DOHH2 (cell line): ENCODE measurements at regions not wholly inside any gene's neighbourhood (a gene's known extent, or its start where the extent isn't known, plus 50 kb on each side); places are given as distances from the start of the nearest gene placed in this dataset.

Experiments used
- H3F3A ChIP-seq: fragments of 200-600 bp; sonication (generic), shearing (Covaris generic); 2 replicates; pipeline ENCODE4 v1.6.0; 2016; ENCODE audit warnings: antibody characterized with exemption, mild to moderate bottlenecking; ENCODE audit not compliant: control insufficient read depth, insufficient read depth
- H3K27ac ChIP-seq: fragments of 200-600 bp; sonication (generic); 2 replicates; pipeline ENCODE4 v1.5.1; 2014; ENCODE audit warnings: low read depth, mild to moderate bottlenecking, low read length, moderate library complexity
- H3K27me3 ChIP-seq: fragments of 200-600 bp; sonication (generic); 2 replicates; pipeline ENCODE4 v1.6.1; 2014; ENCODE audit warnings: mild to moderate bottlenecking, low read length, mixed read lengths; ENCODE audit not compliant: control insufficient read depth
- H3K36me3 ChIP-seq: fragments of 200-600 bp; sonication (generic); 2 replicates; pipeline ENCODE4 v1.6.1; 2014; ENCODE audit warnings: mild to moderate bottlenecking, low read length, moderate library complexity, mixed read lengths; ENCODE audit not compliant: control insufficient read depth
- H3K4me1 ChIP-seq: fragments of 200-600 bp; sonication (generic); 2 replicates; pipeline ENCODE4 v1.6.1; 2014; ENCODE audit warnings: mild to moderate bottlenecking, low read length, mixed read lengths; ENCODE audit not compliant: control insufficient read depth
- H3K4me2 ChIP-seq: fragments of 200-600 bp; sonication (generic); 2 replicates; pipeline ENCODE4 v1.6.0; 2014; ENCODE audit warnings: mild to moderate bottlenecking, low read length, moderate library complexity
- H3K4me3 ChIP-seq: fragments of 200-600 bp; sonication (generic); 2 replicates; pipeline ENCODE4 v1.5.1; 2014; ENCODE audit warnings: mild to moderate bottlenecking, low read length, mixed read lengths
- H3K79me2 ChIP-seq: fragments of 200-600 bp; sonication (generic); 2 replicates; pipeline ENCODE4 v1.6.1; 2014; ENCODE audit warnings: mild to moderate bottlenecking, low read length, mixed read lengths; ENCODE audit not compliant: control insufficient read depth
- H3K9me2 ChIP-seq: fragments of 200-600 bp; sonication (generic); replicated peaks from 2 replicates; pipeline ENCODE4 v1.6.1; 2014; ENCODE audit warnings: mild to moderate bottlenecking, low read length, mixed read lengths; ENCODE audit not compliant: control insufficient read depth
- H3K9me3 ChIP-seq: fragments of 200-600 bp; sonication (generic); 2 replicates; pipeline ENCODE4 v1.6.1; 2014; ENCODE audit warnings: antibody characterized with exemption, low read length, mixed read lengths; ENCODE audit not compliant: control insufficient read depth, insufficient read depth
- H4K20me1 ChIP-seq: fragments of 200-600 bp; sonication (generic); 2 replicates; pipeline ENCODE4 v1.6.0; 2014; ENCODE audit warnings: low read depth, mild to moderate bottlenecking, antibody characterized with exemption, low read length, moderate library complexity; ENCODE audit not compliant: control insufficient read depth, insufficient read depth
- EZH2phosphoT487 ChIP-seq: fragments of 200-600 bp; sonication (generic); IDR thresholded peaks from 2 replicates; pipeline ENCODE4 v1.6.1; 2017; ENCODE audit warnings: borderline replicate concordance, mild to moderate bottlenecking, antibody characterized with exemption, low read length, moderate library complexity, mixed read lengths
- TF ChIP-seq, protein P1 (sequence below): fragments of 200-600 bp; sonication (generic); IDR thresholded peaks from one replicate; pipeline ENCODE4 v1.5.1; 2014; ENCODE audit warnings: antibody characterized with exemption, mild to moderate bottlenecking, low read depth, low read length; ENCODE audit not compliant: poor library complexity, severe bottlenecking

DNA sequence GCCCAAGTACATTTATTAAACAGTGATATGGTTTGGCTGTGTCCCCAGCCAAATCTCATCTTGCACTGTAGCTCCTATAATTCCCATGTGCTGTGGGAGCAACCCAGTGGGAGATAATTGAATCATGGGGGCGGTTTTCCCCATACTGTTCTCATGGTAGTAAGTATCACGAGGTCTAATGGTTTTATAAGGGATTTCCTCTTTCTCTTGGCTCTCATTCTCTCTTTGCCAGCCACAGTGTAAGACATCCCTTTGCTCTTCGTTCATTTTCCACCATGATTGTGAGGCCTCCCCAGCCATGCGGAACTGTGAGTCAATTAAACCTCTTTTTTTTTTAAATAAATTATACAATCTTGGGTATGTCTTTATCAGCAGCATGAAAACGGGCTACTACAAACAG is 228.0 kb upstream of the TP63 start:
- TF ChIP-seq EZH2phosphoT487 = no peak
- TF ChIP-seq, protein P1, sequence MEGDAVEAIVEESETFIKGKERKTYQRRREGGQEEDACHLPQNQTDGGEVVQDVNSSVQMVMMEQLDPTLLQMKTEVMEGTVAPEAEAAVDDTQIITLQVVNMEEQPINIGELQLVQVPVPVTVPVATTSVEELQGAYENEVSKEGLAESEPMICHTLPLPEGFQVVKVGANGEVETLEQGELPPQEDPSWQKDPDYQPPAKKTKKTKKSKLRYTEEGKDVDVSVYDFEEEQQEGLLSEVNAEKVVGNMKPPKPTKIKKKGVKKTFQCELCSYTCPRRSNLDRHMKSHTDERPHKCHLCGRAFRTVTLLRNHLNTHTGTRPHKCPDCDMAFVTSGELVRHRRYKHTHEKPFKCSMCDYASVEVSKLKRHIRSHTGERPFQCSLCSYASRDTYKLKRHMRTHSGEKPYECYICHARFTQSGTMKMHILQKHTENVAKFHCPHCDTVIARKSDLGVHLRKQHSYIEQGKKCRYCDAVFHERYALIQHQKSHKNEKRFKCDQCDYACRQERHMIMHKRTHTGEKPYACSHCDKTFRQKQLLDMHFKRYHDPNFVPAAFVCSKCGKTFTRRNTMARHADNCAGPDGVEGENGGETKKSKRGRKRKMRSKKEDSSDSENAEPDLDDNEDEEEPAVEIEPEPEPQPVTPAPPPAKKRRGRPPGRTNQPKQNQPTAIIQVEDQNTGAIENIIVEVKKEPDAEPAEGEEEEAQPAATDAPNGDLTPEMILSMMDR = no peak
- no peaks in the 10 kb centered on the region; the same call in 1 of the 2 replicates for H3K9me2 ChIP-seq
- no peaks in the 10 kb centered on the region for H3K9me3 ChIP-seq
- no peaks in the 10 kb centered on the region for H3K27me3 ChIP-seq
- H3K4me1 ChIP-seq = no peaks in the 10 kb centered on the region
- H3K36me3 ChIP-seq = no peaks in the 10 kb centered on the region
- no peaks in the 10 kb centered on the region for H3K79me2 ChIP-seq
- H3K4me3 ChIP-seq = no peak overlapping the region
- no peak overlapping the region for H3K27ac ChIP-seq
- H3K4me2 ChIP-seq = no peak overlapping the region
- no peaks in the 10 kb centered on the region for H4K20me1 ChIP-seq
- no peaks in the 10 kb centered on the region for H3F3A ChIP-seq

DNA sequence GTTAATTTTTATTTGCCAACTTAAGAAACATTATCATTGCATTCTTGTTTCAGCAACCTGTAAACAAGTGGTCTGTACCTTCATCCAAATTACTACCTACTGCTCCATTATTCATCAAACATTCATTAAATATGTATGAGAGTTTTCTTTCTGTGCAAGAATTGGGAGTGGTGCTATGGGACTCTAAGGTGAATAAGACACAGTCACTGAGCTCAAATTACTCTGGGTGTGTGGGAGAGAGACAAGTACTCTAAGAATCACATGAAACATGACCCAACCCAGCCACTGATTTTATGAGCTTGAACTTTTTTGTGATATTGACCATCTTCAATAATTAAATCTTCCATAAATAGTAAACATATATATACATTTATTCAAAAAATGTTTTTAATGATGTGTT is 227.2 kb upstream of the TP63 start:
- Histone ChIP-seq H3K4me3 (no peak overlapping the region), H4K20me1 (no peaks in the 10 kb centered on the region), H3K79me2 (no peaks in the 10 kb centered on the region), H3K9me2 (no peaks in the 10 kb centered on the region), H3K4me2 (no peak overlapping the region), H3K36me3 (no peaks in the 10 kb centered on the region), H3K27me3 (no peaks in the 10 kb centered on the region), H3K9me3 (no peaks in the 10 kb centered on the region), H3K27ac (no peak overlapping the region), H3K4me1 (no peaks in the 10 kb centered on the region), H3F3A (no peaks in the 10 kb centered on the region)
- TF ChIP-seq, protein P1 = no peak

DNA sequence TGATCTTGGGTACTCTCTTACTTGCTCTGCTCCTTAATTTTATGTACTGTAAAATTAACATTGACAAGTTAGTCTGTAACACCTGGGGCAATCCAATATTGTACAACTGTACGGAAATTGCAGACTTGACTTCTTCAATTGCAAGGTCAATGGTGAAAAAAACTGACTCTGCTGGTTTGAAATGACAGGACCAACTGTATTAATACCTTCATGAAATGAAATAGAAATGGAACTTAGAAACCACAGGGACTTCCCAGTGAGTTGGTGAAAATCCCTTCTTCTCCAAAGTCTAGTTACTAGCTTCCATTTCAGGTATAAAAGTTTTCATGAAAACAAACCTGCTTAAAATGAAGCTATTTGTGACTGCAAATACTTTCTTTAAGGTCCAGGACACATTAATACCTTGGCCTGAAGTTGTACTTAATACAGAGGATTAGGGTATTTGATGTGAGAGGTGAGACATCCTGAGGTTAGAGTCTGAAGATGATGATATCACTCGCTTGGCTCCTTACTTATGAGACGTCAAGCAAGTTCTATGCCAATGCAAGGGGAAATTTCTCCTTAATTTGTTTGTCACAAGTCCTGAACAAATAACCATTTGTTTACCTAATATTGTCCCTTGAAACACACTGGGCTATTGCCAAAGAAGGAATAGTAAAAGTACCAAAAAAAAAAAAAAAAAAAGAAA is 226.2 kb upstream of the TP63 start:
- TF ChIP-seq, protein P1 = no peak
- TF ChIP-seq EZH2phosphoT487 = no peak
- no peaks in the 10 kb centered on the region for H3K27me3 ChIP-seq
- no peak overlapping the region for H3K4me2 ChIP-seq
- H3K9me2 ChIP-seq = no peaks in the 10 kb centered on the region
- no peaks in the 10 kb centered on the region for H3K4me1 ChIP-seq
- no peaks in the 10 kb centered on the region for H3F3A ChIP-seq
- no peaks in the 10 kb centered on the region for H3K36me3 ChIP-seq
- no peaks in the 10 kb centered on the region for H4K20me1 ChIP-seq
- H3K27ac ChIP-seq = no peak overlapping the region
- H3K4me3 ChIP-seq = no peak overlapping the region
- H3K9me3 ChIP-seq = no peaks in the 10 kb centered on the region
- H3K79me2 ChIP-seq = no peaks in the 10 kb centered on the region
